ENCODE measurements at regions not wholly inside any gene's neighbourhood (a gene's known extent, or its start where the extent isn't known, plus 50 kb on each side); places are given as distances from the start of the nearest gene placed in this dataset.
A peak's percentile ranks its signal among the peaks of the same experiment; 100 is the strongest.

- H3K4me2 ChIP-seq (ENCODE audit: low read depth, low read length) = no peak overlapping the region
- H3K4me1 ChIP-seq (ENCODE audit: low read length) = peaks cover 43% of the 10 kb centered on the region
- no peak overlapping the region for H3K4me3 ChIP-seq (ENCODE audit: low read length)
- H3K36me3 ChIP-seq (replicated peaks; ENCODE audit: insufficient read depth, low read length) = no peaks in the 10 kb centered on the region
- H4K20me1 ChIP-seq (ENCODE audit: insufficient read depth, low read length) = no peaks in the 10 kb centered on the region
- TF ChIP-seq EZH2 (optimal IDR thresholded peaks at IDR 0.05; ENCODE audit: low read depth, low read length) (no peak), EZH2phosphoT487 (IDR thresholded peaks at IDR 0.05; ENCODE audit: low read length) (no peak), CTCF (IDR thresholded peaks at IDR 0.05; ENCODE audit: low read length) (peak; percentile 47)
- H3K27ac ChIP-seq (ENCODE audit: low read length) = peak overlapping the region; percentile 57; the same call in 1 of the 2 replicates
- peaks cover 13% of the 10 kb centered on the region for H3F3A ChIP-seq (ENCODE audit: insufficient read depth, low read length)
- H3K9me2 ChIP-seq (replicated peaks; ENCODE audit: insufficient read depth, low read length) = no peaks in the 10 kb centered on the region
- H2AFZ ChIP-seq (ENCODE audit: low read length) = no peak overlapping the region
- DNase-seq = peak; percentile 53
- H3K9ac ChIP-seq (ENCODE audit: low read length) = no peak overlapping the region
- no peaks in the 10 kb centered on the region for H3K79me2 ChIP-seq (ENCODE audit: low read length)
- no peaks in the 10 kb centered on the region for H3K9me3 ChIP-seq (replicated peaks; ENCODE audit: insufficient read depth, low read length)
- no peaks in the 10 kb centered on the region for H3K27me3 ChIP-seq (replicated peaks; ENCODE audit: insufficient read depth, low read length)
Observed at GRCh38 chrX:137352101-137352660, 213.7 kb upstream of the ZIC3 start.

- Histone ChIP-seq H3K4me2 (ENCODE audit: low read depth, low read length) (no peak overlapping the region), H3K27ac (ENCODE audit: low read length) (no peak overlapping the region), H3K9ac (ENCODE audit: low read length) (no peak overlapping the region), H3K27me3 (replicated peaks; ENCODE audit: insufficient read depth, low read length) (no peaks in the 10 kb centered on the region), H3K4me1 (ENCODE audit: low read length) (no peaks in the 10 kb centered on the region), H4K20me1 (ENCODE audit: insufficient read depth, low read length) (no peaks in the 10 kb centered on the region), H3K9me3 (replicated peaks; ENCODE audit: insufficient read depth, low read length) (no peaks in the 10 kb centered on the region), H3K79me2 (ENCODE audit: low read length) (no peaks in the 10 kb centered on the region), H3F3A (ENCODE audit: insufficient read depth, low read length) (no peaks in the 10 kb centered on the region), H3K4me3 (ENCODE audit: low read length) (no peak overlapping the region), H2AFZ (ENCODE audit: low read length) (no peak overlapping the region), H3K36me3 (replicated peaks; ENCODE audit: insufficient read depth, low read length) (no peaks in the 10 kb centered on the region), H3K9me2 (replicated peaks; ENCODE audit: insufficient read depth, low read length) (no peaks in the 10 kb centered on the region)
- DNase-seq = no peak
- TF ChIP-seq EZH2phosphoT487 (IDR thresholded peaks at IDR 0.05; ENCODE audit: low read length) (no peak), EZH2 (optimal IDR thresholded peaks at IDR 0.05; ENCODE audit: low read depth, low read length) (no peak), CTCF (IDR thresholded peaks at IDR 0.05; ENCODE audit: low read length) (no peak)
Observed at GRCh38 chrX:137342969-137343368, 223.0 kb upstream of the ZIC3 start.

- Histone ChIP-seq H3K27me3 (replicated peaks; ENCODE audit: insufficient read depth, low read length) (no peaks in the 10 kb centered on the region), H3K4me2 (ENCODE audit: low read depth, low read length) (no peak overlapping the region), H3K9ac (ENCODE audit: low read length) (no peak overlapping the region), H3K27ac (ENCODE audit: low read length) (no peak overlapping the region), H3K9me3 (replicated peaks; ENCODE audit: insufficient read depth, low read length) (no peaks in the 10 kb centered on the region), H3F3A (ENCODE audit: insufficient read depth, low read length) (no peaks in the 10 kb centered on the region), H3K36me3 (replicated peaks; ENCODE audit: insufficient read depth, low read length) (no peaks in the 10 kb centered on the region), H3K9me2 (replicated peaks; ENCODE audit: insufficient read depth, low read length) (no peaks in the 10 kb centered on the region), H3K4me3 (ENCODE audit: low read length) (no peak overlapping the region), H4K20me1 (ENCODE audit: insufficient read depth, low read length) (no peaks in the 10 kb centered on the region), H3K4me1 (ENCODE audit: low read length) (no peaks in the 10 kb centered on the region), H2AFZ (ENCODE audit: low read length) (no peak overlapping the region), H3K79me2 (ENCODE audit: low read length) (no peaks in the 10 kb centered on the region)
- no peak for TF ChIP-seq CTCF (IDR thresholded peaks at IDR 0.05; ENCODE audit: low read length)
- TF ChIP-seq EZH2phosphoT487 (IDR thresholded peaks at IDR 0.05; ENCODE audit: low read length) = no peak
- no peak for TF ChIP-seq EZH2 (optimal IDR thresholded peaks at IDR 0.05; ENCODE audit: low read depth, low read length)
- DNase-seq = no peak
Observed at GRCh38 chrX:137313627-137314026, 252.3 kb upstream of the ZIC3 start.
